ENCODE measurements at regions not wholly inside any gene's neighbourhood (a gene's known extent, or its start where the extent isn't known, plus 50 kb on each side); places are given as distances from the start of the nearest gene placed in this dataset.

- peaks cover 22% of the 10 kb centered on the region for H3K27me3 Mint-ChIP-seq (ENCODE audit: insufficient read depth, low read depth, poor library complexity)
- DNase-seq (ENCODE audit: low spot score) (no peak), ATAC-seq (no peak)
- no peaks in the 10 kb centered on the region for H3K36me3 ChIP-seq (ENCODE audit: insufficient read depth)
- no peaks in the 10 kb centered on the region for H3K79me2 ChIP-seq (replicated peaks; ENCODE audit: insufficient read depth)
- H4K20me1 ChIP-seq (replicated peaks; ENCODE audit: insufficient read depth) = no peaks in the 10 kb centered on the region
- peaks cover 8% of the 10 kb centered on the region for H3K4me1 ChIP-seq (ENCODE audit: insufficient read depth)
- H3F3A ChIP-seq (replicated peaks; ENCODE audit: low read depth) = 0 out of 2 replicates have a peak, but pooled peaks cover 3% of the 10 kb centered on the region
- H3K4me1 Mint-ChIP-seq = peaks cover 40% of the 10 kb centered on the region
- H3K4me3 ChIP-seq = no peak overlapping the region
- H3K4me3 Mint-ChIP-seq = no peak overlapping the region
- no peak overlapping the region for H3K4me2 ChIP-seq
- H3K27me3 ChIP-seq (ENCODE audit: insufficient read depth) = peaks cover 20% of the 10 kb centered on the region
- no peaks in the 10 kb centered on the region for H3K9me2 ChIP-seq (ENCODE audit: insufficient read depth)
- H3K27ac ChIP-seq (ENCODE audit: low read depth) = no peak overlapping the region
- H3K9me3 Mint-ChIP-seq = no peaks in the 10 kb centered on the region; the same call in 2 of the 3 replicates
- TF ChIP-seq ZNF462 (CRISPR knock-in tag; IDR thresholded peaks at IDR 0.05) (no peak), STAT1 (IDR thresholded peaks at IDR 0.05; ENCODE audit: unreplicated experiment) (no peak), JUNB (IDR thresholded peaks at IDR 0.05; ENCODE audit: unreplicated experiment) (no peak), ZNF331 (CRISPR knock-in tag; IDR thresholded peaks at IDR 0.05; ENCODE audit: low read depth) (no peak)
- no peak overlapping the region for H3K27ac Mint-ChIP-seq
- peaks cover 5% of the 10 kb centered on the region; the same call in 1 of the 3 replicates for H3K36me3 Mint-ChIP-seq (ENCODE audit: low read depth)
- no peak overlapping the region for H2AFZ ChIP-seq
These were observed 189.7 kb downstream of the OPA1 start for GRCh38 chr3:193782747-193783146.

- H3K36me3 ChIP-seq (ENCODE audit: insufficient read depth) = no peaks in the 10 kb centered on the region
- no peak for ATAC-seq
- TF ChIP-seq EZH2phosphoT487 (IDR thresholded peaks at IDR 0.05; ENCODE audit: unreplicated experiment) (no peak), EZH2 (IDR thresholded peaks at IDR 0.05; ENCODE audit: low read depth, unreplicated experiment) (no peak)
These were observed 190.3 kb downstream of the OPA1 start for GRCh38 chr3:193783166-193783896.

More at GRCh38 chr3:193783166-193783896, 190.3 kb downstream of the OPA1 start:
- no peaks in the 10 kb centered on the region; the same call in 2 of the 3 replicates for H3K9me3 Mint-ChIP-seq
- H3K27me3 ChIP-seq (ENCODE audit: insufficient read depth) = peaks cover 15% of the 10 kb centered on the region
- H3K27ac ChIP-seq (ENCODE audit: low read depth) = no peak overlapping the region
- H4K20me1 ChIP-seq (replicated peaks; ENCODE audit: insufficient read depth) = no peaks in the 10 kb centered on the region
- no peak overlapping the region for H3K4me2 ChIP-seq
- DNase-seq (ENCODE audit: low spot score) = no peak
- peaks cover 5% of the 10 kb centered on the region; the same call in 1 of the 3 replicates for H3K36me3 Mint-ChIP-seq (ENCODE audit: low read depth)
- 0 out of 2 replicates have a peak, but pooled peaks cover 3% of the 10 kb centered on the region for H3F3A ChIP-seq (replicated peaks; ENCODE audit: low read depth)
- peaks cover 22% of the 10 kb centered on the region for H3K27me3 Mint-ChIP-seq (ENCODE audit: insufficient read depth, low read depth, poor library complexity)
- peaks cover 6% of the 10 kb centered on the region; the same call in 1 of the 2 replicates for H3K4me1 ChIP-seq (ENCODE audit: insufficient read depth)
- no peaks in the 10 kb centered on the region for H3K9me2 ChIP-seq (ENCODE audit: insufficient read depth)
- no peaks in the 10 kb centered on the region for H3K79me2 ChIP-seq (replicated peaks; ENCODE audit: insufficient read depth)
- H3K27ac Mint-ChIP-seq = no peak overlapping the region
- no peak overlapping the region for H2AFZ ChIP-seq
- H3K4me3 ChIP-seq = no peak overlapping the region
- H3K4me1 Mint-ChIP-seq = peaks cover 44% of the 10 kb centered on the region
- H3K4me3 Mint-ChIP-seq = no peak overlapping the region
